SK-N-SH (cell line): ENCODE measurements at regions not wholly inside any gene's neighbourhood (a gene's known extent, or its start where the extent isn't known, plus 50 kb on each side); places are given as distances from the start of the nearest gene placed in this dataset.

ENCODE experiments used
- CTCF ChIP-seq: fragments of 200-600 bp; sonication (generic); IDR thresholded peaks from 2 replicates; pipeline ENCODE4 v1.6.1; 2017; ENCODE audit warnings: antibody characterized with exemption, mild to moderate bottlenecking, moderate library complexity
- ELF1 ChIP-seq: IDR thresholded peaks from 2 replicates; pipeline ENCODE4 v1.4.0; 2012
- EP300 ChIP-seq, 2 experiments: IDR thresholded peaks; 2 replicates each; pipeline versions ENCODE4 v1.4.0 to v1.6.1; 2012; ENCODE audit warnings: borderline replicate concordance in 1 of 2, low read depth in 1 of 2, low read length in 1 of 2
- FOXJ3 ChIP-seq: sonication (generic); formaldehyde crosslinking; IDR thresholded peaks from 2 replicates; pipeline ENCODE4 v1.5.1; 2020; ENCODE audit warnings: mild to moderate bottlenecking, missing genetic modification reagents
- FOXM1 ChIP-seq: IDR thresholded peaks from 2 replicates; pipeline ENCODE4 v1.4.0; 2012; ENCODE audit warnings: low read depth, mild to moderate bottlenecking
- GATA2 ChIP-seq: sonication (generic); formaldehyde crosslinking; IDR thresholded peaks from 2 replicates; pipeline ENCODE4 v1.5.0; 2020; ENCODE audit warnings: mild to moderate bottlenecking, missing genetic modification reagents
- MAX ChIP-seq: IDR thresholded peaks from 2 replicates; pipeline ENCODE4 v1.4.0; 2012; ENCODE audit warnings: low read depth
- POLR2AphosphoS5 ChIP-seq: IDR thresholded peaks from 2 replicates; pipeline ENCODE4 v1.6.1; 2012; ENCODE audit warnings: low read depth, low read length
- RAD21 ChIP-seq: IDR thresholded peaks from 2 replicates; pipeline ENCODE4 v1.6.1; 2012; ENCODE audit warnings: mild to moderate bottlenecking, low read length
- RCOR1 ChIP-seq: fragments of 150-350 bp; IDR thresholded peaks from 2 replicates; pipeline ENCODE4 v1.6.1; 2017; ENCODE audit warnings: antibody characterized with exemption, low read length
- RFX5 ChIP-seq: IDR thresholded peaks from 2 replicates; pipeline ENCODE4 v1.6.1; 2012; ENCODE audit warnings: mild to moderate bottlenecking, improper control_type of control experiment, low read length
- RXRA ChIP-seq: IDR thresholded peaks from 2 replicates; pipeline ENCODE4 v1.4.0; 2012; ENCODE audit warnings: low read depth, mild to moderate bottlenecking, borderline replicate concordance
- SMC3 ChIP-seq: IDR thresholded peaks from 2 replicates; pipeline ENCODE4 v1.6.1; 2012; ENCODE audit warnings: low read depth, low read length, improper control_type of control experiment
- USF2 ChIP-seq: fragments of 150-350 bp; IDR thresholded peaks from 2 replicates; pipeline ENCODE4 v1.6.1; 2017; ENCODE audit warnings: antibody characterized with exemption, low read length, low read depth, borderline replicate concordance

GRCh38 chr12:124675881-124676713, 108.7 kb upstream of the NCOR2 start:
- TF ChIP-seq FOXJ3 (CRISPR knock-in tag) = no peak
- no peak for TF ChIP-seq CTCF
- no peak for TF ChIP-seq GATA2
- no peak for TF ChIP-seq POLR2AphosphoS5
- no peak for TF ChIP-seq EP300 (IDR thresholded peaks at IDR 0.05; ENCODE audit: borderline replicate concordance in 1 of 2, low read depth in 1 of 2, low read length in 1 of 2)
- no peak for TF ChIP-seq ELF1
- no peak for TF ChIP-seq RFX5
- no peak for TF ChIP-seq MAX
- TF ChIP-seq SMC3 = no peak
- no peak for TF ChIP-seq FOXM1
- TF ChIP-seq USF2 = no peak
- no peak for TF ChIP-seq RXRA
- TF ChIP-seq RAD21 = no peak
- no peak for TF ChIP-seq RCOR1
